Nephron (organoid): ENCODE measurements at regions not wholly inside any gene's neighbourhood (a gene's known extent, or its start where the extent isn't known, plus 50 kb on each side); places are given as distances from the start of the nearest gene placed in this dataset.
"Not testable (repeated sequence)": the region's sequence is repeated elsewhere in the genome, so short reads cannot be mapped to it uniquely, and the experiment has no call there.

ENCODE experiments used
- H3K27ac Mint-ChIP-seq, 3 experiments: 2 replicates each; pipeline ENCODE4 v1.8.0; 2020; ENCODE audit warnings: mixed read lengths in 3 of 3, mild to moderate bottlenecking in 2 of 3, moderate library complexity in 1 of 3
- H3K27me3 Mint-ChIP-seq: 2 replicates; pipeline ENCODE4 v1.8.0; 2021; ENCODE audit warnings: low read depth, mild to moderate bottlenecking, moderate library complexity, mixed read lengths
- H3K36me3 Mint-ChIP-seq: 2 replicates; pipeline ENCODE4 v1.8.0; 2020; ENCODE audit warnings: low read depth, mixed read lengths
- H3K4me1 Mint-ChIP-seq: 2 replicates; pipeline ENCODE4 v1.8.0; 2020; ENCODE audit warnings: mixed read lengths
- H3K4me3 Mint-ChIP-seq, 3 experiments: 2 replicates each; pipeline ENCODE4 v1.8.0; 2020; ENCODE audit warnings: mild to moderate bottlenecking in 3 of 3, mixed read lengths in 3 of 3, moderate library complexity in 2 of 3
- H3K9me3 Mint-ChIP-seq: 2 replicates; pipeline ENCODE4 v1.8.0; 2020; ENCODE audit warnings: mixed read lengths
- TF ChIP-seq, protein P1 (sequence below), 3 experiments: fragments of 200-600 bp; sonication (generic); IDR thresholded peaks; one replicate each; pipeline ENCODE4 v1.5.0; 2021; ENCODE audit warnings: antibody characterized with exemption in 3 of 3; ENCODE audit not compliant: unreplicated experiment in 3 of 3

GRCh38 chr15:92747047-92747446 is 91.5 kb upstream of the FAM174B start:
- Mint-ChIP-seq H3K4me1 (peaks cover 5% of the 10 kb centered on the region), H3K36me3 (no peaks in the 10 kb centered on the region), H3K27me3 (no peaks in the 10 kb centered on the region), H3K27ac (no peak overlapping the region), H3K9me3 (no peaks in the 10 kb centered on the region), H3K4me3 (no peak overlapping the region)
- TF ChIP-seq, protein P1, sequence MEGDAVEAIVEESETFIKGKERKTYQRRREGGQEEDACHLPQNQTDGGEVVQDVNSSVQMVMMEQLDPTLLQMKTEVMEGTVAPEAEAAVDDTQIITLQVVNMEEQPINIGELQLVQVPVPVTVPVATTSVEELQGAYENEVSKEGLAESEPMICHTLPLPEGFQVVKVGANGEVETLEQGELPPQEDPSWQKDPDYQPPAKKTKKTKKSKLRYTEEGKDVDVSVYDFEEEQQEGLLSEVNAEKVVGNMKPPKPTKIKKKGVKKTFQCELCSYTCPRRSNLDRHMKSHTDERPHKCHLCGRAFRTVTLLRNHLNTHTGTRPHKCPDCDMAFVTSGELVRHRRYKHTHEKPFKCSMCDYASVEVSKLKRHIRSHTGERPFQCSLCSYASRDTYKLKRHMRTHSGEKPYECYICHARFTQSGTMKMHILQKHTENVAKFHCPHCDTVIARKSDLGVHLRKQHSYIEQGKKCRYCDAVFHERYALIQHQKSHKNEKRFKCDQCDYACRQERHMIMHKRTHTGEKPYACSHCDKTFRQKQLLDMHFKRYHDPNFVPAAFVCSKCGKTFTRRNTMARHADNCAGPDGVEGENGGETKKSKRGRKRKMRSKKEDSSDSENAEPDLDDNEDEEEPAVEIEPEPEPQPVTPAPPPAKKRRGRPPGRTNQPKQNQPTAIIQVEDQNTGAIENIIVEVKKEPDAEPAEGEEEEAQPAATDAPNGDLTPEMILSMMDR (IDR thresholded peaks at IDR 0.05; ENCODE audit: unreplicated experiment in 3 of 3): no peak

- no peaks in the 10 kb centered on the region for H3K27me3 Mint-ChIP-seq
- peak overlapping the region in 2 of 3 experiments; percentile 8 to 39 for H3K27ac Mint-ChIP-seq
- TF ChIP-seq, protein P1 (IDR thresholded peaks at IDR 0.05; ENCODE audit: unreplicated experiment in 3 of 3): no peak
- no peaks in the 10 kb centered on the region for H3K36me3 Mint-ChIP-seq
- H3K4me3 Mint-ChIP-seq: no peak overlapping the region
- H3K9me3 Mint-ChIP-seq: peaks cover 4% of the 10 kb centered on the region
- H3K4me1 Mint-ChIP-seq: peaks cover 5% of the 10 kb centered on the region
Measured at GRCh38 chr15:92749216-92749615, 93.6 kb upstream of the FAM174B start.

DNA sequence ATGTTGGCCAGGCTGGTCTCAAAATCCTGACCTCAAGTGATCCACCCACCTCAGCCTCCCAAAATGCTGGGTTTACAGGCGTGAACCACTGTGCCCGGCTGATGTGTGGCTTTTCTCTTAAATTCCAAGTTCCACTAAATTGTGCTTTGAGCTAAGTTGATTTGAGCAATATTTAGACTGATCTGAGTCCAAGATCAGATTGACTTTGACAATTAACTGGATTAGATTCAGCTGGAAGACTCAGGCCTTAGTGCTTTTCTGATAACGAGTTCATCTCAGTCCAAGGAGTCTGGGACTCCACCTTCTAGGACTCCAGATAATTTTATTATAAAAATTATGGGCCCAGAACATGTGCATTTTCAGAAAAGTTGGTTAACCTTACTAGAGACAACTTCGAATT is 94.4 kb upstream of the FAM174B start:
- Mint-ChIP-seq H3K27ac (no peak overlapping the region), H3K9me3 (peaks cover 4% of the 10 kb centered on the region), H3K36me3 (no peaks in the 10 kb centered on the region), H3K27me3 (no peaks in the 10 kb centered on the region), H3K4me3 (no peak overlapping the region), H3K4me1 (peaks cover 5% of the 10 kb centered on the region)
- TF ChIP-seq, protein P1 (IDR thresholded peaks at IDR 0.05; ENCODE audit: unreplicated experiment in 3 of 3): no peak

- H3K4me1 Mint-ChIP-seq: peaks cover 5% of the 10 kb centered on the region
- H3K36me3 Mint-ChIP-seq: no peaks in the 10 kb centered on the region
- TF ChIP-seq, protein P1 (IDR thresholded peaks at IDR 0.05; ENCODE audit: unreplicated experiment in 3 of 3): no peak
- H3K27me3 Mint-ChIP-seq: no peaks in the 10 kb centered on the region
- no peak overlapping the region for H3K27ac Mint-ChIP-seq
- peaks cover 6% of the 10 kb centered on the region for H3K9me3 Mint-ChIP-seq
- H3K4me3 Mint-ChIP-seq: no peak overlapping the region
Measured at GRCh38 chr15:92751528-92751927, 96.0 kb upstream of the FAM174B start.

- TF ChIP-seq, protein P1 (IDR thresholded peaks at IDR 0.05; ENCODE audit: unreplicated experiment in 3 of 3): no peak
- no peak overlapping the region for H3K4me3 Mint-ChIP-seq
- H3K27me3 Mint-ChIP-seq: no peaks in the 10 kb centered on the region
- H3K9me3 Mint-ChIP-seq: peaks cover 9% of the 10 kb centered on the region
- H3K36me3 Mint-ChIP-seq: no peaks in the 10 kb centered on the region
- no peak overlapping the region for H3K27ac Mint-ChIP-seq
- H3K4me1 Mint-ChIP-seq: peaks cover 5% of the 10 kb centered on the region
Measured at GRCh38 chr15:92753591-92753990, 98.0 kb upstream of the FAM174B start.

GRCh38 chr15:92763459-92763858 is 107.9 kb upstream of the FAM174B start:
- H3K36me3 Mint-ChIP-seq: no peaks in the 10 kb centered on the region
- H3K4me3 Mint-ChIP-seq: no peak overlapping the region
- H3K27ac Mint-ChIP-seq: no peak overlapping the region
- H3K4me1 Mint-ChIP-seq: no peaks in the 10 kb centered on the region
- TF ChIP-seq, protein P1 (IDR thresholded peaks at IDR 0.05; ENCODE audit: unreplicated experiment in 3 of 3): no peak
- H3K27me3 Mint-ChIP-seq: no peaks in the 10 kb centered on the region
- H3K9me3 Mint-ChIP-seq: peaks cover 2% of the 10 kb centered on the region

DNA sequence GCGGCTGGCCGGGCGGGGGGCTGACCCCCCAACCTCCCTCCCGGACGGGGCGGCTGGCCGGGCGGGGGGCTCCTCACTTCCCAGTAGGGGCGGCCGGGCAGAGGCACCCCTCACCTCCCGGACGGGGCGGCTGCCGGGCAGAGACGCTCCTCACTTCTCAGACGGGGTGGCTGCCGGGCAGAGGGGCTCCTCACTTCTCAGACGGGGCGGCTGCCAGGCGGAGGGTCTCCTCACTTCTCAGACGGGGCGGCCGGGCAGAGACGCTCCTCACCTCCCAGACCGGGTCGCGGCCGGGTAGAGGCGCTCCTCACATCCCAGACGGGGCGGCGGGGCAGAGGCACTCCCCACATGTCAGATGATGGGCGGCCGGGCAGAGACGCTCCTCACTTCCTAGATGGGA is 112.6 kb upstream of the FAM174B start:
- not testable (repeated sequence) for H3K4me3 Mint-ChIP-seq, H3K36me3 Mint-ChIP-seq, H3K27me3 Mint-ChIP-seq, H3K27ac Mint-ChIP-seq, H3K4me1 Mint-ChIP-seq, H3K9me3 Mint-ChIP-seq
